ENCODE measurements at regions not wholly inside any gene's neighbourhood (a gene's known extent, or its start where the extent isn't known, plus 50 kb on each side); places are given as distances from the start of the nearest gene placed in this dataset.

GRCh38 chr12:91991399-91992187 is 154.1 kb downstream of the BTG1 start:
- H3K9me3 ChIP-seq (ENCODE audit: control insufficient read depth in 4 of 4, low read length in 3 of 4): no peaks in the 10 kb centered on the region
- WGBS: 100% methylated on average over 1 of the region's 1 CpG
- no peaks in the 10 kb centered on the region for H3K4me1 ChIP-seq (ENCODE audit: control insufficient read depth in 4 of 4, insufficient read depth in 4 of 4, low read length in 3 of 4)
- H3K36me3 ChIP-seq (ENCODE audit: control insufficient read depth in 4 of 4, insufficient read depth in 3 of 4, low read depth in 1 of 4, low read length in 3 of 4): no peaks in the 10 kb centered on the region
- H3K9ac ChIP-seq (ENCODE audit: low read depth in 1 of 2, low read length in 2 of 2): no peak overlapping the region
- no peak overlapping the region for H3K27ac ChIP-seq (ENCODE audit: low read depth in 1 of 2, low read length in 2 of 2)
- H3K27me3 ChIP-seq (ENCODE audit: control insufficient read depth in 4 of 4, insufficient read depth in 4 of 4, low read length in 3 of 4): no peaks in the 10 kb centered on the region
- TF ChIP-seq RAD21 (IDR thresholded peaks at IDR 0.05): peak; percentile 64 to 71
- no peak for TF ChIP-seq NR2F2 (IDR thresholded peaks at IDR 0.05)
- TF ChIP-seq MAX (IDR thresholded peaks at IDR 0.05): no peak
- no peak for TF ChIP-seq HNF4G (IDR thresholded peaks at IDR 0.05)
- TF ChIP-seq GABPA (IDR thresholded peaks at IDR 0.05 in 1 of 2, conservative IDR thresholded peaks at IDR 0.05 in 1 of 2): no peak
- peak; percentile 13 for TF ChIP-seq CTCF (IDR thresholded peaks at IDR 0.05; ENCODE audit: low read depth, low read length, missing input control)
- DNase-seq (ENCODE audit: low spot score): no peak
- H3K4me3 ChIP-seq (ENCODE audit: low read depth in 1 of 3, low read length in 3 of 3): no peak overlapping the region

- Histone ChIP-seq H3K9ac (ENCODE audit: low read depth in 1 of 2, low read length in 2 of 2) (no peak overlapping the region), H3K4me3 (ENCODE audit: low read depth in 1 of 3, low read length in 3 of 3) (no peak overlapping the region), H3K9me3 (ENCODE audit: control insufficient read depth in 4 of 4, low read length in 3 of 4) (no peaks in the 10 kb centered on the region), H3K36me3 (ENCODE audit: control insufficient read depth in 4 of 4, insufficient read depth in 3 of 4, low read depth in 1 of 4, low read length in 3 of 4) (no peaks in the 10 kb centered on the region), H3K27ac (ENCODE audit: low read depth in 1 of 2, low read length in 2 of 2) (no peak overlapping the region), H3K4me1 (ENCODE audit: control insufficient read depth in 4 of 4, insufficient read depth in 4 of 4, low read length in 3 of 4) (no peaks in the 10 kb centered on the region), H3K27me3 (ENCODE audit: control insufficient read depth in 4 of 4, insufficient read depth in 4 of 4, low read length in 3 of 4) (no peaks in the 10 kb centered on the region)
- no peak for TF ChIP-seq GABPA (IDR thresholded peaks at IDR 0.05 in 1 of 2, conservative IDR thresholded peaks at IDR 0.05 in 1 of 2)
- TF ChIP-seq YY1 (IDR thresholded peaks at IDR 0.05): no peak
- TF ChIP-seq SP1 (IDR thresholded peaks at IDR 0.05): no peak
- no peak for TF ChIP-seq FOXA1 (IDR thresholded peaks at IDR 0.05)
- no peak for TF ChIP-seq HNF4G (IDR thresholded peaks at IDR 0.05)
- TF ChIP-seq HNF4A (conservative IDR thresholded peaks at IDR 0.05): no peak
- no peak for TF ChIP-seq RXRA (IDR thresholded peaks at IDR 0.05)
- no peak for TF ChIP-seq CTCF (IDR thresholded peaks at IDR 0.05; ENCODE audit: low read depth, low read length, missing input control)
- TF ChIP-seq JUND (IDR thresholded peaks at IDR 0.05): no peak
- no peak for TF ChIP-seq FOXA2 (IDR thresholded peaks at IDR 0.05)
- no peak for TF ChIP-seq NR2F2 (IDR thresholded peaks at IDR 0.05)
- no peak for TF ChIP-seq REST (IDR thresholded peaks at IDR 0.05)
- no peak for TF ChIP-seq TAF1 (conservative IDR thresholded peaks at IDR 0.05)
- TF ChIP-seq RAD21 (IDR thresholded peaks at IDR 0.05): no peak
- no peak for TF ChIP-seq ATF3 (IDR thresholded peaks at IDR 0.05)
- no peak for TF ChIP-seq EGR1 (IDR thresholded peaks at IDR 0.05; ENCODE audit: low read depth in 2 of 2)
- 84% methylated on average over 2 of the region's 2 CpGs for WGBS
- DNase-seq (ENCODE audit: low spot score): no peak
Observed at GRCh38 chr12:91990525-91990924, 155.1 kb downstream of the BTG1 start.

All from liver (tissue), 8 donors.